K562 (cell line): ENCODE measurements at regions not wholly inside any gene's neighbourhood (a gene's known extent, or its start where the extent isn't known, plus 50 kb on each side); places are given as distances from the start of the nearest gene placed in this dataset.

Experiments used
- ATAC-seq: fragments of 200-7000 bp; cut with Tn5 transposase; 3 replicates; pipeline ENCODE4 v1.9.1; 2020; ENCODE audit warnings: moderate library complexity
- BruUV-seq: library from RNA; stranded (reverse); fragments of 400-500 nt; replicated peaks from 2 replicates; lab custom pipeline; 2021; lab: Mats Ljungman, UMichigan
- CTCF ChIA-PET: fragments of 300-600 bp; formaldehyde crosslinking; extraction: SDS; loops from one replicate; lab custom pipeline; 2021; ENCODE audit warnings: low intra/inter-chr PET ratio; lab: Yijun Ruan, JAX
- POLR2A ChIA-PET: fragments of 300-600, 350-650 bp; sonication (Branson Sonifier 250); formaldehyde crosslinking; extraction: SDS; loops from one replicate; lab custom pipeline; 2021; ENCODE audit warnings: antibody characterized with exemption, inconsistent platforms; lab: Yijun Ruan, JAX
- DNase-seq, 4 experiments: peaks; one replicate each; pipeline versions ENCODE4 v3.0.0 to v3.0.0-alpha.2; 2011 to 2018; ENCODE audit warnings: low spot score in 3 of 4, mixed read lengths in 3 of 4; ENCODE audit errors: extremely low read depth in 1 of 4
- FAIRE-seq: peaks from 2 replicates; lab custom pipeline; 2011; peaks lifted over from hg19 to GRCh38; lab: Jason Lieb, UNC
- H2AFZ ChIP-seq: 2 replicates; pipeline ENCODE4 v1.6.0; 2011; ENCODE audit warnings: low read depth, low read length, control low read depth, inconsistent platforms
- H3K27ac ChIP-seq: fragments of 200-600 bp; 3 replicates; pipeline ENCODE4 v1.8.0; 2011; ENCODE audit warnings: low read depth, mild to moderate bottlenecking, control low read depth, inconsistent platforms, low read length, moderate library complexity, mixed read lengths; ENCODE audit errors: extremely low read depth
- H3K27me3 ChIP-seq, 2 experiments: fragments of 300-600 bp in 1 of 2; 2 replicates in 1 of 2; 3 replicates in 1 of 2; pipeline versions ENCODE4 v1.6.0 to v1.8.0; 2011; ENCODE audit warnings: inconsistent platforms in 2 of 2, low read length in 2 of 2, mild to moderate bottlenecking in 1 of 2, mixed read lengths in 1 of 2, moderate library complexity in 1 of 2; ENCODE audit not compliant: control insufficient read depth in 2 of 2, insufficient read depth in 2 of 2
- H3K36me3 ChIP-seq: fragments of 300-600 bp; 3 replicates; pipeline ENCODE4 v1.8.0; 2011; ENCODE audit warnings: mild to moderate bottlenecking, low read length, inconsistent platforms; ENCODE audit not compliant: control insufficient read depth, insufficient read depth
- H3K4me1 ChIP-seq, 2 experiments: fragments of 200-600 bp in 1 of 2; replicated peaks in 1 of 2; 2 replicates in 1 of 2; 3 replicates in 1 of 2; pipeline versions ENCODE4 v1.5.1 to v1.8.0; 2011; ENCODE audit warnings: inconsistent platforms in 2 of 2, low read length in 2 of 2, mild to moderate bottlenecking in 1 of 2, mixed read lengths in 1 of 2, moderate library complexity in 1 of 2; ENCODE audit not compliant: control insufficient read depth in 2 of 2, insufficient read depth in 2 of 2
- H3K4me2 ChIP-seq: 2 replicates; pipeline ENCODE4 v1.6.1; 2011; ENCODE audit warnings: low read length, control low read depth, inconsistent platforms, mixed read lengths; ENCODE audit not compliant: insufficient read depth
- H3K4me3 ChIP-seq: fragments of 200-600 bp; sonication (generic), shearing (Covaris generic); 2 replicates; pipeline ENCODE4 v1.5.1; 2016; ENCODE audit warnings: control low read depth, inconsistent platforms
- H3K79me2 ChIP-seq: fragments of 200-600 bp; 3 replicates; pipeline ENCODE4 v1.8.0; 2011; ENCODE audit warnings: low read length, inconsistent platforms; ENCODE audit not compliant: control insufficient read depth, insufficient read depth
- H3K9ac ChIP-seq, 2 experiments: 2 replicates each; pipeline versions ENCODE4 v1.6.0 to v1.6.1; 2011; ENCODE audit warnings: low read depth in 2 of 2, low read length in 2 of 2, control low read depth in 1 of 2, inconsistent platforms in 1 of 2, mild to moderate bottlenecking in 1 of 2, mixed read lengths in 1 of 2; ENCODE audit not compliant: insufficient read depth in 1 of 2
- H3K9me1 ChIP-seq: one replicate; pipeline ENCODE4 v1.6.0; 2011; ENCODE audit warnings: inconsistent platforms, mild to moderate bottlenecking, low read length, moderate library complexity; ENCODE audit not compliant: control insufficient read depth, insufficient read depth
- H3K9me3 ChIP-seq: replicated peaks from 2 replicates; pipeline ENCODE4 v1.5.1; 2011; ENCODE audit warnings: low read depth, low read length, inconsistent platforms; ENCODE audit not compliant: control insufficient read depth, insufficient read depth
- H4K20me1 ChIP-seq: replicated peaks from 2 replicates; pipeline ENCODE4 v1.6.1; 2011; ENCODE audit warnings: low read length, inconsistent platforms, mixed read lengths; ENCODE audit not compliant: control insufficient read depth, insufficient read depth
- MEIS2 ChIP-seq: fragments of 450-650 bp; IDR thresholded peaks from 2 replicates; pipeline ENCODE4 v1.6.1; 2014; ENCODE audit warnings: mild to moderate bottlenecking; ENCODE audit not compliant: partially characterized antibody
- SIX5 ChIP-seq, 2 experiments: IDR thresholded peaks; 2 replicates each; pipeline ENCODE4 v1.6.1; 2011; ENCODE audit warnings: low read length in 2 of 2, borderline replicate concordance in 1 of 2, low read depth in 1 of 2, mild to moderate bottlenecking in 1 of 2, moderate library complexity in 1 of 2; ENCODE audit not compliant: insufficient read depth in 1 of 2
- ZFP1 ChIP-seq: fragments of 450-650 bp; formaldehyde crosslinking; IDR thresholded peaks from 2 replicates; pipeline ENCODE4 v1.4.0; 2020; ENCODE audit warnings: mild to moderate bottlenecking, mixed read lengths
- ZNF561 ChIP-seq: fragments of 450-650 bp; formaldehyde crosslinking; conservative IDR thresholded peaks from 2 replicates; pipeline ENCODE4 v1.4.0; 2020; ENCODE audit warnings: mild to moderate bottlenecking, moderate library complexity
- in situ Hi-C: fragments of 300-500 bp; cut with MboI; formaldehyde crosslinking; loops from 4 replicates; pipeline ENCODE4 v1.15.0; 2018; ENCODE audit warnings: inconsistent platforms, mixed read lengths
- intact Hi-C: fragments of 100-400 bp; cut with micrococcal nuclease; formaldehyde crosslinking; loops from 2 replicates; pipeline ENCODE4 v1.14.2; 2022
- TF ChIP-seq, protein P1 (sequence below): fragments of 450-650 bp; IDR thresholded peaks from 2 replicates; pipeline ENCODE4 v1.6.1; 2016
- TF ChIP-seq, protein P2 (sequence below), 2 experiments: IDR thresholded peaks in 1 of 2; conservative IDR thresholded peaks in 1 of 2; 2 replicates each; pipeline ENCODE4 v1.6.1; 2016; ENCODE audit warnings: low read depth in 2 of 2, mild to moderate bottlenecking in 1 of 2, missing compliant biosample characterization in 1 of 2, missing genetic modification characterization in 1 of 2, moderate library complexity in 1 of 2

DNA sequence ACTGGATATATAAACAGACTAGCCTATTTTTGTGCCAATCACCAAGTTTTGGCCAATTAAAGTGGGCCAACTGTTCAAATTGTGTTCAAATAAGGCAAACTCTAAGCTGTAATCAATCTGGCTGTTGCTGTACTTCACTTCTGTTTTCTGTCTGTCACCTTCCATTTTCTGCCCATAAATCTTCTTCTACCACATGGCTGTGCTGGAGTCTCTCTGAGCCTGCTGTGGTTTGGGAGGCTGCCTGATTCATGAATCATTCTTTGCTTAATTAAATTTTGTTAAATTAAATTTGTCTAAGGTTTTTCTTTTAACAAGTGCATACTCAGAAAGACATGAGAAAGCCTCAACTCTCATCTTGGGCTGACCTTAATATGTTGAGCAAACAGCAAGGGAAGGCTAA is 172.6 kb upstream of the VIPR2 start:
- CTCF ChIA-PET = no interaction called here
- no peak for FAIRE-seq
- BruUV-seq = no TSS peak

More for the DNA sequence above, 172.6 kb upstream of the VIPR2 start:
- no peak overlapping the region for H3K4me3 ChIP-seq
- TF ChIP-seq ZNF561 (CRISPR knock-in tag) = no peak
- TF ChIP-seq, protein P1, sequence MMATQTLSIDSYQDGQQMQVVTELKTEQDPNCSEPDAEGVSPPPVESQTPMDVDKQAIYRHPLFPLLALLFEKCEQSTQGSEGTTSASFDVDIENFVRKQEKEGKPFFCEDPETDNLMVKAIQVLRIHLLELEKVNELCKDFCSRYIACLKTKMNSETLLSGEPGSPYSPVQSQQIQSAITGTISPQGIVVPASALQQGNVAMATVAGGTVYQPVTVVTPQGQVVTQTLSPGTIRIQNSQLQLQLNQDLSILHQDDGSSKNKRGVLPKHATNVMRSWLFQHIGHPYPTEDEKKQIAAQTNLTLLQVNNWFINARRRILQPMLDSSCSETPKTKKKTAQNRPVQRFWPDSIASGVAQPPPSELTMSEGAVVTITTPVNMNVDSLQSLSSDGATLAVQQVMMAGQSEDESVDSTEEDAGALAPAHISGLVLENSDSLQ = peak; percentile 57
- no peak for TF ChIP-seq ZFP1
- TF ChIP-seq SIX5 (IDR thresholded peaks at IDR 0.05; ENCODE audit: borderline replicate concordance in 1 of 2, insufficient read depth in 1 of 2, low read depth in 1 of 2, low read length in 2 of 2) = no peak
- TF ChIP-seq, protein P2, sequence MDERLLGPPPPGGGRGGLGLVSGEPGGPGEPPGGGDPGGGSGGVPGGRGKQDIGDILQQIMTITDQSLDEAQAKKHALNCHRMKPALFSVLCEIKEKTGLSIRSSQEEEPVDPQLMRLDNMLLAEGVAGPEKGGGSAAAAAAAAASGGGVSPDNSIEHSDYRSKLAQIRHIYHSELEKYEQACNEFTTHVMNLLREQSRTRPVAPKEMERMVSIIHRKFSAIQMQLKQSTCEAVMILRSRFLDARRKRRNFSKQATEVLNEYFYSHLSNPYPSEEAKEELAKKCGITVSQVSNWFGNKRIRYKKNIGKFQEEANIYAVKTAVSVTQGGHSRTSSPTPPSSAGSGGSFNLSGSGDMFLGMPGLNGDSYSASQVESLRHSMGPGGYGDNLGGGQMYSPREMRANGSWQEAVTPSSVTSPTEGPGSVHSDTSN (CRISPR knock-in tag; IDR thresholded peaks at IDR 0.05; ENCODE audit: low read depth) = no peak
- TF ChIP-seq, protein P2 (tag; conservative IDR thresholded peaks at IDR 0.05; ENCODE audit: low read depth) = peak; percentile 52
- peak; percentile 56 for TF ChIP-seq MEIS2
- TF ChIP-seq, all 486 proteins: peak for 3
- no peaks in the 10 kb centered on the region for H3K9me1 ChIP-seq
- H3K27ac ChIP-seq = no peak overlapping the region
- intact Hi-C loops = no loop called here
- no peaks in the 10 kb centered on the region for H3K79me2 ChIP-seq
- H4K20me1 ChIP-seq = no peaks in the 10 kb centered on the region
- 0 out of 2 replicates have a peak, but pooled peaks cover 2% of the 10 kb centered on the region for H3K9me3 ChIP-seq
- H3K36me3 ChIP-seq = no peaks in the 10 kb centered on the region
- POLR2A ChIA-PET = no interaction called here
- H3K4me1 ChIP-seq = no peaks in the 10 kb centered on the region
- no peak overlapping the region for H3K4me2 ChIP-seq
- in situ Hi-C loops = no loop called here
- H3K9ac ChIP-seq = no peak overlapping the region
- no peaks in the 10 kb centered on the region for H3K27me3 ChIP-seq
- DNase-seq (no peak), ATAC-seq (no peak)
- no peak overlapping the region for H2AFZ ChIP-seq
